Stomach (tissue), 4 donors: ENCODE measurements at regions not wholly inside any gene's neighbourhood (a gene's known extent, or its start where the extent isn't known, plus 50 kb on each side); places are given as distances from the start of the nearest gene placed in this dataset.

Experiments
- CTCF ChIP-seq, 7 experiments: fragments of 450-650 bp in 4 of 7; fragments of 200-600 bp in 3 of 7; sonication (generic) in 3 of 7; IDR thresholded peaks; one replicate each; pipeline ENCODE4 v1.5.1; 2016 to 2019; ENCODE audit warnings: antibody characterized with exemption in 7 of 7, control low read depth in 2 of 7, mild to moderate bottlenecking in 1 of 7
- EP300 ChIP-seq: sonication (generic); formaldehyde crosslinking; IDR thresholded peaks from one replicate; pipeline ENCODE4 v1.6.1; 2017; ENCODE audit warnings: antibody characterized with exemption
- POLR2AphosphoS5 ChIP-seq, 3 donors: sonication (generic); formaldehyde crosslinking; IDR thresholded peaks; one replicate each; pipeline ENCODE4 v1.6.1; 2016; ENCODE audit warnings: antibody characterized with exemption in 3 of 3

- TF ChIP-seq CTCF (IDR thresholded peaks at IDR 0.05) (no peak), POLR2AphosphoS5 (IDR thresholded peaks at IDR 0.05) (no peak), EP300 (no peak)
Observed at GRCh38 chr10:8956400-8956799, 901.9 kb downstream of the GATA3 start.
